Colon (tissue), 2 donors: ENCODE measurements at regions not wholly inside any gene's neighbourhood (a gene's known extent, or its start where the extent isn't known, plus 50 kb on each side); places are given as distances from the start of the nearest gene placed in this dataset.
"Not testable (repeated sequence)": the region's sequence is repeated elsewhere in the genome, so short reads cannot be mapped to it uniquely, and the experiment has no call there.

Source experiments
- FAIRE-seq: peaks from 2 replicates; lab custom pipeline; 2012; peaks lifted over from hg19 to GRCh38; lab: Jason Lieb, UNC
- donor health status: control.
- donor health status: control.

GRCh38 chr19:31448221-31448657 is 99.0 kb upstream of the TSHZ3 start:
- FAIRE-seq: no peak

- FAIRE-seq: no peak
Observed at GRCh38 chr19:31449379-31449778, 100.1 kb upstream of the TSHZ3 start.

- FAIRE-seq: no peak
Observed at GRCh38 chr19:31450696-31451095, 101.5 kb upstream of the TSHZ3 start.

- no peak for FAIRE-seq
Observed at GRCh38 chr19:31451686-31452330, 102.6 kb upstream of the TSHZ3 start.

GRCh38 chr19:31459430-31459829 is 110.2 kb upstream of the TSHZ3 start:
- FAIRE-seq: no peak

GRCh38 chr19:31461814-31462539 is 112.7 kb upstream of the TSHZ3 start:
- no peak for FAIRE-seq

GRCh38 chr19:31470229-31470939 is 121.1 kb upstream of the TSHZ3 start:
- no peak for FAIRE-seq

- no peak for FAIRE-seq
Observed at GRCh38 chr19:31470952-31471351, 121.7 kb upstream of the TSHZ3 start.

GRCh38 chr19:31478241-31478640 is 129.0 kb upstream of the TSHZ3 start:
- no peak for FAIRE-seq

GRCh38 chr19:31483226-31483857 is 134.1 kb upstream of the TSHZ3 start:
- FAIRE-seq: no peak

GRCh38 chr19:31484858-31485410 is 135.7 kb upstream of the TSHZ3 start:
- not testable (repeated sequence) for FAIRE-seq

GRCh38 chr19:31485472-31485871 is 136.2 kb upstream of the TSHZ3 start:
- FAIRE-seq: no peak

- no peak for FAIRE-seq
Observed at GRCh38 chr19:31491242-31491641, 142.0 kb upstream of the TSHZ3 start.

- FAIRE-seq: no peak
Observed at GRCh38 chr19:31492050-31492449, 142.8 kb upstream of the TSHZ3 start.

GRCh38 chr19:31496076-31496475 is 146.8 kb upstream of the TSHZ3 start:
- FAIRE-seq: no peak

- FAIRE-seq: no peak
Observed at GRCh38 chr19:31497709-31498108, 148.5 kb upstream of the TSHZ3 start.

GRCh38 chr19:31498781-31499180 is 149.5 kb upstream of the TSHZ3 start:
- no peak for FAIRE-seq

- no peak for FAIRE-seq
Observed at GRCh38 chr19:31499281-31500196, 150.3 kb upstream of the TSHZ3 start.

GRCh38 chr19:31500197-31500830 is 151.1 kb upstream of the TSHZ3 start:
- FAIRE-seq: no peak

- FAIRE-seq: no peak
Observed at GRCh38 chr19:31500946-31501345, 151.7 kb upstream of the TSHZ3 start.
